Embryonic facial prominence (tissue), 1 donor: ENCODE measurements at regions not wholly inside any gene's neighbourhood (a gene's known extent, or its start where the extent isn't known, plus 50 kb on each side); places are given as distances from the start of the nearest gene placed in this dataset.
"Not testable (repeated sequence)": the region's sequence is repeated elsewhere in the genome, so short reads cannot be mapped to it uniquely, and the experiment has no call there.

Experiments used
- DNase-seq: peaks from one replicate; pipeline ENCODE4 v3.0.0-alpha.2; 2016; ENCODE audit errors: extremely low spot score

DNA sequence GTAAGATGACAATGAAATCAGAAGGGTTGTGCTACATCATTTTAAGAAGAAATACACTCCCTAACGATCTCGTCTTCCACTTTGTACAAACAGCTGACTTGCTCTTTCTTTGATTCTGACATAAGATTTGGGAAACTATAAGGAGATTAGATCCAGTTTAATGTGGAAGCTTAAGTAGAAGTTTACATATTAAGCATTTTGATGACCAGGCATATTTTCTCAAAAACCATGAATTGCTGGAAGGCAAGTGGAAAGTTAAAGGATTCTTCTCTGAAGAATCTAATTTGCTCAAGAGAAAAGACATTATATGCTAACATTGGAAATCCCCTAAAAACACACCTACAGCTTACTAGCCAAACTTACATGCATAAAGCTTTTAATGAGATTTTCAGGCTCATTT is 531.9 kb upstream of the PTPRD start:
- DNase-seq: no peak

DNA sequence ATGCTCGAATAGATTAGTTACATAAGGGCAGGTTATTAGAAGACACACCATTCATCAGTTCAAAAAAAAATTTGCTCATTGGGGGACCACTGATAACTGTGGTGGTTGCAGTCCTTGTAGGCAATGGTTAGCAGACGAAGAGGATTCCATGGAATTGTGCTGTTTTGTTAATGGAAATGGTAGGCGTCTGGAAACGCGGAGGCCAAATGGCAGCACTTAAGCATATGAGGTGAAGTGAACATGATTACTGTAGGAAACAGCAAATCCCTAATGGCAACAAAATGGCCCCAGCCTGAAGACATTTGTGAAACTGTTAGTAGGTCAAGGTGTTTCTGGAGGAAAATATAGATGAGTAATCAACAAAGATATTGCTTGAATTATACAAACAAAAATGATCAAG is 535.4 kb upstream of the PTPRD start:
- no peak for DNase-seq

DNA sequence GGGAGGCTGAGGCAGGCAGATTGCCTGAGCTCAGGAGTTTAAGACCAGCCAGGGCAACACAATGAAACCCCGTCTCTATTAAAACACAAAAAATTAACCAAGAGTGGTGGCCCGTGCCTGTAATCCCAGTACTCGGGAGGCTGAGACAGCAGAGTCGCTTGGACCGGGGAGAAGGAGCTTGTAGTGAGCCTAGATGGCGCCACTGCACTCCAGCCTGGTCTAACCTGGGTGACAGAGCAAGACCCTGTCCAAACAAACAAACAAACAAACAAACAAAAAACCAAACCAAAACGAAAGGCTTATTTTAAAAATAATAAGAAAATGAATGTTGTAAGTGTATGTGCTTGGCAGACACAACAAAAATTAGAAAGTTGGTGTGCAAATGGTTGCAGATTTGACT is 536.3 kb upstream of the PTPRD start:
- no peak for DNase-seq

DNA sequence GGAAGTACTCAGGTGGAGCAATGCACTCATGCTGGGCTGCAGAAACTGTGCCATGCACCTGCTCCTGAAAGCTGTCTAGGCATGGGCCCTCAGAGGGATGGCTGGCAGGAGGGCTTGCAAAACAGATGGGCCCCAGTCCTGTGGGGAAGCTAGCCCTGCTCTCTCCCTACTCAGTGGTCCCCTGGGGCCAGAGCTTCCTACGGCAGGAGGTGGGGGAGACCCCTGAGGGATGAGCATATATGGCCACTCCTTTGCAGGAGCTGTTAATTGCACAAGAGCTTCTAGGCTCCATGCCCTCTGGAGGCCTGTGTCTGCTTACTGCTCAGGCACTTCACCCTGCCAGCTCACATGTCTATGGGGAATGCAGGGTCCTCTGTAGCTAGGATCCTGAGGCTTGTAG is 545.3 kb upstream of the PTPRD start:
- no peak for DNase-seq

DNA sequence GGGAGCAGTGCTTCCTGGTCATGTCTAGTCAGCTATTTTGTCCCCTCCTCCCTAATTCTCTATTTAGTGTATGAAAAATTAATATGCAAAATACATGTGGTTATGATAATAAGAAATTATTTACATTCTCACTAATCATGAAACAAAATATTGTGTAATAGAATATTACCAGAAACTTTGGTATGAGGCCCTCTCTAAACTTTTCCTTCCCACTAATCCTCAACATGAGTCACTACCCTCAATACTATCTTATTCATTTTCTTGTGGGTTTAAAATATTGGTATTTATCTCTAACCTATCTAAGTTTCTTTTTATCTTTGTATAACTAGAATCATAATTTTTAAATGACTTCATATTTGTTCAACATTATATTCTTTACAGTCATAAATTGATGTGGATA is 545.9 kb upstream of the PTPRD start:
- DNase-seq: no peak

DNA sequence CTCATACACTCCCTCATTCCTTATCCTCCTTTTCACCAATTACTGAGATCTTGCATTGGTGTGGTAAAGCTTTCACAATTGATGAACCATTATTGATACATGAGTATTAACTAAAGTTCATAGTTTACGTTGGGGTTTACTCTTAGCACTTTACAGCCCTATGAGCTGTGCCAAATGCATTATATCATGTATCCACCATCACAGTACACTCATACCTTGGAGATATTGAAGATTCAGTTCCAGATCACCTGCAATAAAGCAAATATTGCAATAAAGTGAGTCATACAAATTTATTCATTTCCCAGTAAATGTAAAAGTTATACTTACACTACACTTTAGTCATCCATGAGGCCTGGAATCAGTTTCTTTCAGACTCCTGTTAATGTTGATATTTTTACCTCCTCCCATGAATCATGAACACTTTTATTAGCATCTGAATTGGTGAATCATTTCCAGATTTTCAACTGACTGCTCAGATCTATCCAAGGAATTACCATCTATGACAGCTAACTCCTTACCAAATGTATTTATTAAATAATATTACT is 546.6 kb upstream of the PTPRD start:
- no peak for DNase-seq

DNA sequence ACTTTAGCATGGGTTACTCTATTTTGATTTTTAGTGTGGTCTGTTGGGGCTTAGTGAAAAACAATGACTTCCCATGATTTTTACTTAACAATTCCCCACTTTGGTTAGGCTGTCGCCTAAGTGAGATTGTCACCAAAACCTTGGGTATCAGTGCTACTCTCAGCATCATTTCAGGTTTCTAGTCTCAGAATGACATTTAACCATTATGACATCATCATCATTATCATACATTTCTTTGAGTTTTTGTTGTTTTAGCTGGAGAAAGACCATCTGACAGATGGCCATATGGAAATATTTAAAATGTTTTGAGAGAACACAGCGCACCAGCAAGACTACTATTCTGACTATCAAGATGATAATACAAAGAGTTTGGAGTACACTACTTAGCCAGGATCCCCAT is 551.0 kb upstream of the PTPRD start:
- no peak for DNase-seq

DNA sequence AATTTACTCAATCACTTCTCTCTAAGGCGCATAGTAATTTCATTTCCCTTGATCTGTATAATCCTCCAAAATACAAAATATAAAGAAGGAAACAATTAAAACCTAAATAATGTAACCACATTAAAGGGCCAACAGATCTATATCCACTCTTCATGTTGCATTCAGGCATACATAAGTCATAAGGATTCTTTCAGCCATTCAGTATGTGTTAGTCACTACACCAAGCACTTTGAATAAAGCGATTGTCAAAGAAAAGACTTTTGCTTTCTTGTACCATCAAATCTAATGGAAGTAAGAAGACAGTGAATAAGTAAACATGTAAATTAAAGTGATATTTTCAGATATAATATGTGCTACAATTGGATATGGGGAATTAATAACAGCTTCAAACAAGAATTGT is 569.2 kb upstream of the PTPRD start:
- no peak for DNase-seq

DNA sequence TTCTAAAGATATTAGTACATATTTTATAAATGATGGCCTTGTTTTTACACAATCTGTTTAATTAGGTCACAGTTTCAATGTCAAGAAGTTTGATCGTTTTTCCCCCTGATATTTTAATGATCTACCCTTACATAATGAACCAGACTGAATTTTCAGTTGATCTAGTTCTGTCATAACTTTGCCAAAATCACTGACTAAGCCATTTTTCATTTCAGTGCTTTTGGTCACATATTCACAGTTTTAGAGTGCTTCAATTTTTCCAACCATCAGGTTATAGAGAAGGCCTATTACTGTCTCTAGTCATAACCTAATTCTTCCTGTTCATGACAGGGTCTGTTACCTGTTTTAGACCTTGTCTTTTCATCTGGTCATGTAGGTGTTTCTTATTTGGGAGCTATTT is 577.9 kb upstream of the PTPRD start:
- DNase-seq: no peak

DNA sequence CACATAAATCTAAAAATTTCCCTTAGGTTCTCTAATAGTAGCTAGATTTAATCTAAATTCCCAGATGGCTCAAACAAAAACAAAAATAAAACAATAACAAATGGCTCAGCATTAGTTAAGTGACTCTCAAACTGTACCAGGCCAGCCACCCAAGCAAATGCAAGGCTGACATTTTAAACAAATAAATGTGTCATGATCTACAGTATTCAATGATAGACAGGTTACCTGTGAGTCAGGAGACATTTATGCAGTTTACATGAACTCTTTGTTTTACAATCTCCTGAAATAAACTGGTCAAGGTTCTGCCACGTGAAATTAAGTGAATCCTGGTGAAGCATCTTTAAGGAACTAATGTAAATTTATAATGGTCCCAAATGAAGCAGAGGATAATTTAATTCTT is 580.2 kb upstream of the PTPRD start:
- no peak for DNase-seq

DNA sequence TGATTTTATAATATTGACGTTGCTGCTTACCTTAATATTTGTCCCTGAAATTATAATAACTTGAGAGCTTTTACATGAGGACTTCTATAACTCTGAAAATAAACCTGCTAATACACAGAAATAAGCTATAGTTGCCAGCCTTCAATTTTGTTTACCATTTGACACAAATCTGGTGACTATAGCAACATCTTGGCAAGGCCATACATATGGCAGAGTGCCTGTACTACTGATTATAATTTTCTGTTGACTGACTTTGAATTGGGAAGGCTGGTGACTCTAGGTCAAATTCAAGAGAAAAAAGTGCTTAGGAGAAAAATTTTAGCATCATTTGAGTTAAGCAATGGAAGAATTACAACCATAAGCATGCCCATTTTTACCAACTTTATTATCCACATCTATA is 581.4 kb upstream of the PTPRD start:
- no peak for DNase-seq

DNA sequence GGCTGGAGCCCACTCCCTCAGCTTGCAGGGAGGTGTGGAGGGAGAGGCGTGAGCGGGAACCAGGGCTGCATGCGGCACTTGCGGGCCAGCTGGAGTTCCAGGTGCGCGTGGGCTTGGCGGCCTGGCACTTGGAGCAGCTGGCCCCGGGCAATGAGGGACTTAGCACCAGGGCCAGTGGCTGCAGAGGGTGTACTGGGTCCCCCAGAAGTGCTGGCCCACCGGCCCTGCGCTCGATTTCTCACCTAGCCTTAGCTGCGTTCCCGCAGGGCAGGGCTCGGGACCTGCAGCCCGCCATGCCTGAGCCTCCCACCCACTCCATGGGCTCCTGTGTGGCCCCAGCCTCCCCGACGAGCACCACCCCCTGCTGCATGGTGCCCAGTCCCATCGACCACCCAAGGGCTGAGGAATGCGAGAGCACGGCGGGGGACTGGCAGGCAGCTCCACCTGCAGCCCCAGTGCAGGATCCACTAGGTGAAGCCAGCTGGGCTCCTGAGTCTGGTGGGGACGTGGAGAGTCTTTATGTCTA is 584.1 kb upstream of the PTPRD start:
- not testable (repeated sequence) for DNase-seq

DNA sequence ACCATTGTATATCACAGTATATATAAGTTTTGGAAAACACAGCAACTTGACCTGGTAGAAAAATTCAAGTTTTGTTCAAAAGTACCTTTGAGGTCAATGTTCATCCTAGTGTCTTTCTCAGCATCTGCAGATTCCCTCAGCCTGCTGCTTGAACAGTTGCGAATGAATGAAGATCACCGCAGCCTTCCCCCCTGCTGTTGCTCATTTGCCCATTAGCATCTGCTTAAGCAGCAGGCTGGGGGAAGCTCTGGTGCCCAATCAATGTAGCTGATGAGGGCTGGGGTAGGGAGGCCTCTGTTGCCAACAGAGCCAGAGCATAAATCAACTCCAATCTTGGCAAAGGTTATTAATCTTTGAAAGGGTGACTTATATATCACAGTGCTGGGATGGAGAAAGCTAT is 586.5 kb upstream of the PTPRD start:
- no peak for DNase-seq

DNA sequence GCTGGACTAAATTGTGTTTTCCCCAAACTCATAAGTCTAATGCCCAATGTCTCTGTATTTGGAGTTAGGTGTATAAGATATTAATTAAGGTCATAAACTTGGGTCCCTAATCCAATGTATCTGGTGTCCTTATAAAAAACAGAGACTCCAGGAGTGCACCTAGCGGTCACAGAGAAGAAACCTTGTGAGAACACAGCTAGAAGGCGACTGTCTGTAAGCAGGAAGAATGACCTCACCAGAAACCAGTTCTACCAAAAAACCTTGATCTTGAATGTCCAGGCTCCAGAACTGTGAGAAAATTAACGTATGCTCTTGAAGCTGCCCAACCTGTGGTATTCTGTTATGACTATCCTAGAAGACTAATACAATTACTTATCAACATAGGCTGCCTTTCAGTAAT is 591.7 kb upstream of the PTPRD start:
- DNase-seq: no peak

DNA sequence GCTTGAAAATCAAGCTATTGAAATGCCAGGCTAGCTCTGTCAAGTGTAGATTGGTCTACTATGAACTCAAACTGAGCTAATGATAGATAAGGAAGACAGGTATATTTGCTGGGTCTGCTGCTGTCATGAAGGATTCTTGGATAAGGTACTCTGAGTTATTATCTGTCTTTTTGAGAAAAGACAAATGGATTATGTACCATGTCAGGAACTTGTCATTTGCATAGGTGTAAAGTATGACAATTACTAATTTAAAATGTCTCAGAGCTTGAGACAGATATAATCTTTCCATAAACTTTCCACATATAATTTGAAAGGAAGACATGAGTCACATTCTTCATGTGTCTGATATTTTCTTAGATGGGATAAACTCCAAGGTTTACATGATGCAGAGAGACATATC is 594.1 kb upstream of the PTPRD start:
- no peak for DNase-seq

DNA sequence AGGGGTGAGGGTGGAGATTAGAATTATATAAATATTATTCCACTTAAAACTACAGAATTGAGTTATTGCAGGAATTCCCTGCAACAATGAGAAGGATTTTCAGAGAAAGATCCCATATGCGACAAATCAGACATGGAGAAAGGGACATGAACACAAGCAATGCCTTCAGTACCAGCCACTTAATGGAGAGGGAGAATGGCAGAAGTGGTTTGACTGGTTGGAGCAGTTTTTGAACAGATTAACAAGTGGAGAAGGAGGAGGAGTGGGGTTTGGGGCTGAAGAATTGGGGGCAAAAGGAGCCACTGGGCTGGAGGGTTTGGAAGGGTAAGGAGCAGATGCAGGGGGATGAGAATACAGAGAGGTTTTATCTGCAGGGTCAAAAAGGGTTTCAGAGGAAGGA is 620.9 kb upstream of the PTPRD start:
- DNase-seq: no peak

DNA sequence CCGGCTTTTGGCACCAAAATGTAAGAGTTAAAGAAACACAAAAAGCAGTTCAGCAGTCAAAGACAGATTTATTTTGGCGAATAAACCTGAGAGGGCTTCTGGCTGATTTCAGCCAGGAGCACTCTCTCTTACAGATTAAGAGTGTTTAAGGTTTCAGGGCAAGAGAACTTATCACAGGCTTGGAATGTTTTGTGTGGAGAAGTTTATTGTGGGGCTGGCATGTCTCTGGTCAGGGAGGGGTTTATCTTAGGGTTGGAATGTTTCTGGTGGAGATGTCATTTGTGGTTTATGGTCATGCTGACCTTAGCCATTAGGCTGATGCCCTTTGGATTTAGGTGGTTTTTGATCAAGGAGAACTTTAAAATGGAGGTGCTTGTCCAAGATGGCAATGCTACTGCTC is 622.3 kb upstream of the PTPRD start:
- DNase-seq: no peak

DNA sequence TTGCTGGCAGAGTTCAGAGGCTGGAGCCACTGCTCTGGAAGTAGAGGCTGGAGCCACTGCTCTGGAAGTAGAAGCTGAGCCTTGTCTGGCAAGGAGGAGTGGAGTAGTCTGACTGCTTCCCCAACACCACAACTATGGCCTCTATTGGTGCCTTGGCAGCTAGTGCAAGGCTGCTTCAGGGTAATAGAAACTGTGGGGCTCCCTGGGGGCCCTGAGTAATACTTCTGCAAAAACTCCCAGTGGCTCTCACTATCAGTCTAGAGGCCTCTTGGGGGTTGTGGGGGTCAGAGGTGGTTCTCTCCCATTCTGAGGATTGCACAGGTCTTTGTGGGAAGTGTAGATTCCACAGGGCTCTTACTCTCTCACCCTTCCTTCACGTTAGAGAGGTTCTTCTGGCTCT is 629.0 kb upstream of the PTPRD start:
- DNase-seq: no peak

DNA sequence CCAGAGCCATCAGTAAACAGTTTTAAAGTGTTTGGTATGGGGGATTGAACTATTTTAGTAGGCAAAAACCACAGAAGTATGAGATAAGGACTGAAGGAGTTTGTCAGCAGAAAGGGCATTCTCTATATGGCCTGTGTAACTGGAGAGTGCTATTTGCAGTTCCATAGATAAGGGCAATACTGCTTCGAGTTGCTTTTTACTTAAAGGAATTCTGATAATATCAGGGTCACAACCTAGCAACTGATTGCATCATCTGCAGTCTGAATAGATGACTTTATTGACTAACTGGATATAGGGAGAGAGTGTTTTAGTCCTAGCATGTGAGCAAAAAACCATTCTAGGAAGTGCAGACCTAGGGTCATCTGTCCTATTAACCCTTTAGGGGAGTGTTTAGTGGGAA is 645.2 kb upstream of the PTPRD start:
- no peak for DNase-seq

DNA sequence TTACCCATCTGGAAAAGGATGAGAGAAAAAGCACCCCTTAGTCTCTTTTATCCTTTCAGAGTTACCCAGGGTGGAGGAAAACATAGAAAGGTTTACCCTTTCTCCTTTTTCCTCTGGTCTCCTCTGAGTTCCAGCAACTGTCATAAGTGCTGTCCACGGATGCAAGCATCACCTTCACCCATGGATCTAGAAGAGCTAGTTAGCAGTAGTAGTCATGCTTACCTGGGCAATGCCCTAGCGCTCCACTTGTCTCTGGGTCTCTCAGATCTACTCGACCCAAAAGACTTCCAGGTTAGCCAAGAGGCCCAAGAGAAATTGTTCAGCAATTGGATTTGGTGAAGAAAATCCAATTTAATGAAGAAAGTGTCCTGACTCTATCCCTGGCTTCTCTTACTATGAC is 656.2 kb upstream of the PTPRD start:
- DNase-seq: no peak

DNA sequence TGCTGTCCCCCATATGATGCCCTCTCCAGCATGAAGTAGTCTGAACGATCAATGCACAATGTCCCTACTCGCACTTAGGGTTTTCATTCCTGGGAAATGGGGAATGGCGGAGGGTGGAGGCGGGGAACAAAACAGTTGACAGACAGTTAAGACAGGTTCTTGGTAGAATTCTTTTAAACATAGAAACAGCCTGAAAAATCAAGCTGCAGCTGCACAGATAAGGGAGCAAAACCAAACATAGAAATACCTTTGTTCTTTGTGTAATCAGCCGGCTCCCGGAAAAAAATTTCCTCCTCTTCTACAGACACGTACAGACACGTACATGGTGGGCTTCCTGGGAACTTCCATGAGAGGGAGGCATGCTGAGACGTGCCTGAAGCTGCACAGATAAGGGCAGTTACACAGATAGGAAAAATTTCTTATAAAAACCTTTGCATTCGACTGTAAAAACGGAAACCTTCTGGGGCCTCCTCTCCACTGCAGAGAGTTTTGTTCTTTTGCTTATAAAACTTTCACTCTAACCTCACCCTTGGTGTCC is 662.4 kb upstream of the PTPRD start:
- no peak for DNase-seq

DNA sequence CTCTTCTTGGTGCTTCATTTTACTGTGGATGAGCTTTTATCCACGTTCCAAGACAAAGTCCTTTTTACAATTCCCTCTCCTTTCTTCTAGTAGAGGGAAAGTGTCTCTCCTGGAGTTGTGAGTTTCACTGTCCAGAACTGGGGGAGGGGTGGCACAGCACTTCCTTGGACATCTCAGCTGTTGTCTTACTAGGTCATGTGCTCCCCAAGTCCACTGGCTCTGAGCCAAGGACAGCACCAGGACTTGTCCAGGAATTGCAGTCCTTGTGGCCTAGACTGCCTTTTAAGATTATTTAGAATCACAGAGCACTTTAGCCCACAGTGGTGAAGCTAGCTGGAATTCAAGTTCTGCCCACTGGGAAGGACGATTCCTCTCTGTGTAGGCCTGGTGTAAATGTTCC is 700.2 kb upstream of the PTPRD start:
- no peak for DNase-seq

DNA sequence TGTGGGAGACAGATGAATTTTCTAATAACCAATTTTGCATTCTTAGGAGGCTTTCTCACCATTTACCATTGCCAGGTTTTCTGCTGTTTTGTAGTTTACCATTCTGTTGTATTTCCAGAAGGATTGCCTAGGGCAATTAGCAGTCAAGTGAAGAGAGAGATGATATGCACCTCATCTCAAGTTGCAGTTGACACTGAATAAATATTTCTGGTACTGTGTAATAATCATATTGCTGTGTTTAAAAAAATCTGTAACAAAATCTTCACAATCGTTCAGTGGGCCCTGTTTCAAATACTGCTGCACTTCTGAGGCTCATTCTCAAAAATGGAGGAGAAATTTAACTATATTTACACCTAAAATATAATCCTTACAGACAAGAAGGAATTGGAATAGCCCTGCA is 706.1 kb upstream of the PTPRD start:
- no peak for DNase-seq

DNA sequence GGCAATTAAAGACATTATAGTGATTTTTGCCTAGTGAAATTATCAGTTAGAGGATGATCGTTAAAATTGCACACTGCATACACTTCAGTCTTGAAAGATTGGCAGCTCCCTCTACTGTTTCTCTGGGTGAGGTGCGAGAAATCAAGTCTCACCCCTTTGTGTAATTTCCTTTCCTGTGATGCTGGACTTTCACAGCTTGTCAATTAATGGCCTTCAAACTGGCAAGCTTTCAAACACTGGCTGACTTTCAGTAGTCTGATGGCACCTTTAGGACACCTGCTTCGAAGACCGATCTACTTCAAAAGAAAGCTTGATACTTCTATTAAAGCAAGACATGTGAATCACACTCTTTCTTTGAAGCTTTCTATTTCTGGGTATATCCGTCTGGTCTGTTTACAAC is 706.7 kb upstream of the PTPRD start:
- DNase-seq: no peak
